ENCODE measurements at regions not wholly inside any gene's neighbourhood (a gene's known extent, or its start where the extent isn't known, plus 50 kb on each side); places are given as distances from the start of the nearest gene placed in this dataset.
"Not testable (repeated sequence)": the region's sequence is repeated elsewhere in the genome, so short reads cannot be mapped to it uniquely, and the experiment has no call there.

- H3K27me3 Mint-ChIP-seq (ENCODE audit: low read depth): no peaks in the 10 kb centered on the region
- H3K9me3 Mint-ChIP-seq: no peaks in the 10 kb centered on the region
- no peaks in the 10 kb centered on the region for H3K36me3 Mint-ChIP-seq (ENCODE audit: low read depth)
- H3K4me3 Mint-ChIP-seq: no peak overlapping the region
- H3K4me1 Mint-ChIP-seq (ENCODE audit: low read depth): no peaks in the 10 kb centered on the region
- H3K27ac Mint-ChIP-seq: no peak overlapping the region
These were observed 101.5 kb upstream of the DRD5 start for GRCh38 chr4:9679704-9680478.

DNA sequence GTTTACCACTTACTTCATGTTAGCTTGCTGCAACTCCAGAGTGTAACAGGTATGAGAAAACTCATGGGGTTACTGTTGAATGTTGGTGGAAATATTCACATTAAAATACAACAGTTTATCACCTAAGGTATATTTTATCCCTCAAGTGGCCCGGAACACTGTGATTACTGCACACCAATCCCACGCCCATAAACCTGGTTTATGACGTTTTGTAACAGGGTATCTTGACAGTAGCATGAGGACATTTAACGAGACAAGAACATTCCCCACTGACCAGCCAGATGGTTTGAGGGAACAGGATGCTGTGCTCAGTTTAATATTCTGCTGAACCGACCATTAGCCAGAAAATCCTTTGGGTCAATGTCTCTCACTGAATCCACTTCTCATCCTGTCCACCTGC, 98.3 kb upstream of the DRD5 start:
- not testable (repeated sequence) for H3K36me3 Mint-ChIP-seq (ENCODE audit: low read depth); H3K27ac Mint-ChIP-seq; H3K27me3 Mint-ChIP-seq (ENCODE audit: low read depth); H3K4me1 Mint-ChIP-seq (ENCODE audit: low read depth); H3K4me3 Mint-ChIP-seq; H3K9me3 Mint-ChIP-seq

- not testable (repeated sequence) for H3K36me3 Mint-ChIP-seq (ENCODE audit: low read depth); H3K27me3 Mint-ChIP-seq (ENCODE audit: low read depth); H3K9me3 Mint-ChIP-seq; H3K4me3 Mint-ChIP-seq; H3K4me1 Mint-ChIP-seq (ENCODE audit: low read depth); H3K27ac Mint-ChIP-seq
These were observed 96.4 kb upstream of the DRD5 start for GRCh38 chr4:9685016-9685415.

DNA sequence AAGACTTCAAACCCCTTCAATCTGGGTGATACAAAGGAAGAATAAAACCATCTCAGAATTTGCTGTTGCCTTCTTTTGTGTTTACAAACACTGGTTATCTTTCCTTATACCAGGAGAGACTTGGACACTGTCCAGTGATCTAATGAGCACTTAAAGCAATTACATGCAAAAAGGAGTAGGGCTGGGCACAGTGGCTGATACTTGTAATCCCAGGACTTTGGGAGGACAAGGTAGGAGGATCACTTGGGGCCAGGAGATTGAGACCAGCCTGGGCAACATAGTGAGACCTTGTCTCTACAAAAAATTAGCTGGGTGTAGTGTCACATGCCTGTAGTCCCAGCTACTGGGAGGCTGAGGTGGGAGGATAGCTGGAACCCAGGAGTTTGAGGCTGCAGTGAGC, 95.7 kb upstream of the DRD5 start:
- peaks cover 8% of the 10 kb centered on the region for H3K27me3 Mint-ChIP-seq (ENCODE audit: low read depth)
- no peak overlapping the region for H3K4me3 Mint-ChIP-seq
- H3K4me1 Mint-ChIP-seq (ENCODE audit: low read depth): peaks cover under 1% of the 10 kb centered on the region
- no peak overlapping the region for H3K27ac Mint-ChIP-seq
- H3K36me3 Mint-ChIP-seq (ENCODE audit: low read depth): no peaks in the 10 kb centered on the region
- no peaks in the 10 kb centered on the region for H3K9me3 Mint-ChIP-seq

DNA sequence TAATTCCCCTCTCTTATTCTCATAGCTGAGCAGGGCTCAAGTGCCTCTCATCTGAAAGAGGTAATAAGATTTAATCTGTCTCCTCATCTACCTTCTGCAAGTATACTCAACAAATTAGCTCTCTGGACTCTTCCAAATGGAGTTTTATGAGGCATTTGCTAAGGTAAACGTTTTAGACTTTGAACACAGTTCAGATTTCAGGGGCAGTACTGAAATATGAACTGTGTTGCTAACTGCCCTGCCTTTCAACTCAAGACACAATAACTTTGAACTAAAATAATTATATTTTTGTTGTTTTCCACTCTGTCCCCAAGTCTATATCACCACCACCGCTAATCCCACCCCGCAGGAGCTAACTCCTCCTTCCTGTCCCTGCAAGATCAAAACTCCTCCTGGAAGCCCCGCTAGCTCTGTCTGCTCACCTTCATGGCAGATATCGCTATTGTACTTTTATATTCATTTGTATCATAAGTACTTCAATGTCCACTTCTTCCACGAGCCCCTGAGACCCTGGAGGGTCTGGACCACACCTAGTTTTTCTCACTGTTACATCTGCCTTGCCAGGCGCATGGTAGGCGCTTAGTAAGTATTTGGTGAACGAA, 90.7 kb upstream of the DRD5 start:
- H3K4me1 Mint-ChIP-seq (ENCODE audit: low read depth): peaks cover 14% of the 10 kb centered on the region
- H3K27ac Mint-ChIP-seq; H3K9me3 Mint-ChIP-seq; H3K36me3 Mint-ChIP-seq (ENCODE audit: low read depth): not testable (repeated sequence)
- peak overlapping the region; percentile 80 for H3K4me3 Mint-ChIP-seq
- peaks cover 13% of the 10 kb centered on the region for H3K27me3 Mint-ChIP-seq (ENCODE audit: low read depth)

- Mint-ChIP-seq H3K36me3 (ENCODE audit: low read depth) (no peaks in the 10 kb centered on the region), H3K9me3 (no peaks in the 10 kb centered on the region), H3K27me3 (ENCODE audit: low read depth) (peaks cover 13% of the 10 kb centered on the region)
These were observed 90.0 kb upstream of the DRD5 start for GRCh38 chr4:9691238-9692065.

DNA sequence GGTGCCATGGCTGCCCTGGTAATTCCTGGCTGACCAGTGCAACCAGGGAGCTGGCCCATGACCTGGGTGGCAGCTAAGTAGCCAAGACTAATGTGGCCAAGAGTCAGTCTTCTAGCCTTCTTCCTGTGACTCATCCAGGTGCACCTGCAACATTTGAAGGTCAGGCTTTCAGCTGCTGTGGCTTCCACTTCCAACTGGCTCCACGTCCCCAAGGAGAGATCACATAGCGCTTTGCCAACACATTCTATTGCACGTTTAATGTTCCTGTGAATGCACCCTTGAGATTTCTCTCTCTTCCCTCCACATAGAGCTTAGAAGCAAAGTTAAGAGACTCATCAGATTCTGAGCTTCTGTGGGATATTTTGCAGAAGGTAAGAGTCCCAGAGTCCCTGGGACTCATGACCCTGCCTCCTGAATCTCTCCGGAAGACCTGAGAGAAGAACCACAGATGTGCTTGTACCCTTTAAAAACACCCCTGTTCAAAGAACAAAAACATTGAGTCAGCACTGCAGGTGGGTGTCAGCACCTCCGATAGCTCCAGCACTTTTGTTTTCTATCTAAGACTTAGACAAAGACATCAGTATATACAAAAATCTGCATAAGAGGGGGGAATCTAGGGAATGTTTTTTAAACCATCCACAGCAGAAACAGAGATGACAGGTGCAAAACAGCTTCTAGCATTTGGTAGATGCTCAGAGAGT, 88.5 kb upstream of the DRD5 start:
- Mint-ChIP-seq H3K4me1 (ENCODE audit: low read depth) (peaks cover 14% of the 10 kb centered on the region), H3K27me3 (ENCODE audit: low read depth) (peaks cover 13% of the 10 kb centered on the region)
- not testable (repeated sequence) for H3K9me3 Mint-ChIP-seq; H3K36me3 Mint-ChIP-seq (ENCODE audit: low read depth); H3K4me3 Mint-ChIP-seq; H3K27ac Mint-ChIP-seq

More at GRCh38 chr4:9691238-9692065, 90.0 kb upstream of the DRD5 start:
- H3K27ac Mint-ChIP-seq: peak overlapping the region; percentile 63
- H3K4me1 Mint-ChIP-seq (ENCODE audit: low read depth): peaks cover 14% of the 10 kb centered on the region
- H3K4me3 Mint-ChIP-seq: peak overlapping the region; percentile 80

DNA sequence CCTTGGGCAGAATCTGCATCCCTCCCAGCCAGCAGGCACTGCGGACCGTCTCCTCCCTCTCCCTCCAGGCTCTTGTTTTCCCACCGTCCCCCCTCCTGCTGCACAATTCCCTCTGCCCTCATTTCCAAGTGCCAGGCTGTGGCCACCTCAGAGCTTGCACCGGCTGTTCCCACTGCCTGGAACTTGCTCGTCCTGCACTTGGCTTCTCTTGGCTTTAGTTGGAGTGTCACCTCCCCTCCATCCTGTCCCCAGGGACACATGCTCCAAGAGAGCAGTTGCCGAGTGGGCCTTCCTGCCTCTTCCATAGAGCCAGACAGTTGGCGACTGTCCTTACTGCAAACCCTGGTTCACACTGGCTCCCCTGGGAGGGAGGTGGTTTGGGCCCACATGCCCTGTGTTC, 87.0 kb upstream of the DRD5 start:
- H3K36me3 Mint-ChIP-seq (ENCODE audit: low read depth); H3K27ac Mint-ChIP-seq; H3K9me3 Mint-ChIP-seq; H3K27me3 Mint-ChIP-seq (ENCODE audit: low read depth); H3K4me3 Mint-ChIP-seq: not testable (repeated sequence)
- peaks cover 14% of the 10 kb centered on the region for H3K4me1 Mint-ChIP-seq (ENCODE audit: low read depth)

DNA sequence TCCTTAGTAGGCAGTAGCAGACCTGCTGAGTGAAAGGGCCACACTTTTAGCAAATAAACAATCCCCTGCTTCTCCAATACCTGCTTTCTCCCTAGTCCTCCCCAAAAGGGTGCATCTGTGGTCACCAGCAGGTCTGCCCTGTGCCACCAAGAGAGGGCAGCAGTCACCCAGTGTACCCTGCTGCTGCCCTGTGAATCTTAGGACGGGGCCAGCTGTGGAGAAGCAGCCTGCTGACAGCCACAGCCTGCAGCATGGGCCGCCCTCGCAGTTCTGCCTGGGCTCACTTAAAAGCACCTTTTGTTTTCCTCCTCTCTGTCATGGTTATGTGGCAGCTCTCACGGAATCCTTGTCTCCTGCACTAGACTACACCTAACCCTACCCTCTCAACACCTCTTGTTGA, 85.4 kb upstream of the DRD5 start:
- not testable (repeated sequence) for H3K4me3 Mint-ChIP-seq; H3K27me3 Mint-ChIP-seq (ENCODE audit: low read depth); H3K27ac Mint-ChIP-seq; H3K9me3 Mint-ChIP-seq; H3K36me3 Mint-ChIP-seq (ENCODE audit: low read depth)
- peaks cover 11% of the 10 kb centered on the region for H3K4me1 Mint-ChIP-seq (ENCODE audit: low read depth)

- not testable (repeated sequence) for H3K9me3 Mint-ChIP-seq; H3K27ac Mint-ChIP-seq; H3K4me1 Mint-ChIP-seq (ENCODE audit: low read depth); H3K4me3 Mint-ChIP-seq; H3K36me3 Mint-ChIP-seq (ENCODE audit: low read depth); H3K27me3 Mint-ChIP-seq (ENCODE audit: low read depth)
These were observed 84.9 kb upstream of the DRD5 start for GRCh38 chr4:9696561-9696960.

DNA sequence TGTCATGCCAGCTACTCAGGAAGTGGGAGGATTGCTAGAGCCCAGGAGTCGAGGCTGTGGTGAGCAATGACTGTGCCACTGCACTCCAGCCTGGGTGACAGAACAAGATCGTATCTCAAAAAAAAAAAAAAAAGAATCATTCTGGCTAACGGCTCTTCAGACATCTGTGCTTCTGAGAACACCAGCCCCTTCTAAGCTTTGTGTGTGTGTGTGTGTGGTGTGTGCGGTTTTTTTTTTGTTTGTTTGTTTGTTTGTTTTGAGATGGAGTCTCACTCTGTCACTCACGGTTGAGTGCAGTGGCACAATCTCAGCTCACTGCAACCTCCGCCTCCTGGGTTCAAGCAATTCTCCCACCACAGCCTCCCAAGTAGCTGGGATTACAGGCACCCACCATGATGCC, 79.4 kb upstream of the DRD5 start:
- H3K4me1 Mint-ChIP-seq (ENCODE audit: low read depth); H3K27ac Mint-ChIP-seq; H3K27me3 Mint-ChIP-seq (ENCODE audit: low read depth); H3K36me3 Mint-ChIP-seq (ENCODE audit: low read depth); H3K4me3 Mint-ChIP-seq; H3K9me3 Mint-ChIP-seq: not testable (repeated sequence)

- H3K27me3 Mint-ChIP-seq (ENCODE audit: low read depth); H3K27ac Mint-ChIP-seq; H3K36me3 Mint-ChIP-seq (ENCODE audit: low read depth); H3K9me3 Mint-ChIP-seq; H3K4me1 Mint-ChIP-seq (ENCODE audit: low read depth); H3K4me3 Mint-ChIP-seq: not testable (repeated sequence)
These were observed 78.7 kb upstream of the DRD5 start for GRCh38 chr4:9702696-9703095.

- Mint-ChIP-seq H3K36me3 (ENCODE audit: low read depth) (no peaks in the 10 kb centered on the region), H3K27ac (no peak overlapping the region), H3K27me3 (ENCODE audit: low read depth) (no peaks in the 10 kb centered on the region), H3K4me1 (ENCODE audit: low read depth) (peaks cover 9% of the 10 kb centered on the region), H3K9me3 (no peaks in the 10 kb centered on the region), H3K4me3 (no peak overlapping the region)
These were observed 78.0 kb upstream of the DRD5 start for GRCh38 chr4:9703391-9703790.

- not testable (repeated sequence) for H3K4me3 Mint-ChIP-seq; H3K4me1 Mint-ChIP-seq (ENCODE audit: low read depth); H3K36me3 Mint-ChIP-seq (ENCODE audit: low read depth); H3K27me3 Mint-ChIP-seq (ENCODE audit: low read depth); H3K27ac Mint-ChIP-seq; H3K9me3 Mint-ChIP-seq
These were observed 77.3 kb upstream of the DRD5 start for GRCh38 chr4:9704126-9704525.
